ENCODE measurements at regions not wholly inside any gene's neighbourhood (a gene's known extent, or its start where the extent isn't known, plus 50 kb on each side); places are given as distances from the start of the nearest gene placed in this dataset.

GRCh38 chr10:128823201-128823600, 643.8 kb upstream of the MGMT start:
- no peak for TF ChIP-seq CTCF (IDR thresholded peaks at IDR 0.05; ENCODE audit: borderline replicate concordance, control extremely low read depth, extremely low read depth, insufficient read depth, missing control alignments)
- in situ Hi-C loops (cut with MboI; ENCODE audit: low sequenced_read_pairs, unreplicated experiment) = no loop called here
- no peak for DNase-seq (ENCODE audit: low spot score)

- TF ChIP-seq CTCF (IDR thresholded peaks at IDR 0.05; ENCODE audit: borderline replicate concordance, control extremely low read depth, extremely low read depth, insufficient read depth, missing control alignments) = no peak
- in situ Hi-C loops (cut with MboI; ENCODE audit: low sequenced_read_pairs, unreplicated experiment) = no loop called here
- DNase-seq (ENCODE audit: low spot score) = no peak
Measured at GRCh38 chr10:128825626-128826025, 641.4 kb upstream of the MGMT start.

GRCh38 chr10:128833671-128834070, 633.4 kb upstream of the MGMT start:
- in situ Hi-C loops (cut with MboI; ENCODE audit: low sequenced_read_pairs, unreplicated experiment) = no loop called here
- no peak for DNase-seq (ENCODE audit: low spot score)
- TF ChIP-seq CTCF (IDR thresholded peaks at IDR 0.05; ENCODE audit: borderline replicate concordance, control extremely low read depth, extremely low read depth, insufficient read depth, missing control alignments) = no peak

GRCh38 chr10:128835361-128835760, 631.7 kb upstream of the MGMT start:
- in situ Hi-C loops (cut with MboI; ENCODE audit: low sequenced_read_pairs, unreplicated experiment) = no loop called here
- no peak for TF ChIP-seq CTCF (IDR thresholded peaks at IDR 0.05; ENCODE audit: borderline replicate concordance, control extremely low read depth, extremely low read depth, insufficient read depth, missing control alignments)
- no peak for DNase-seq (ENCODE audit: low spot score)

GRCh38 chr10:128837478-128837877, 629.6 kb upstream of the MGMT start:
- in situ Hi-C loops (cut with MboI; ENCODE audit: low sequenced_read_pairs, unreplicated experiment) = no loop called here
- DNase-seq (ENCODE audit: low spot score) = no peak
- TF ChIP-seq CTCF (IDR thresholded peaks at IDR 0.05; ENCODE audit: borderline replicate concordance, control extremely low read depth, extremely low read depth, insufficient read depth, missing control alignments) = no peak

- in situ Hi-C loops (cut with MboI; ENCODE audit: low sequenced_read_pairs, unreplicated experiment) = no loop called here
- no peak for DNase-seq (ENCODE audit: low spot score)
- no peak for TF ChIP-seq CTCF (IDR thresholded peaks at IDR 0.05; ENCODE audit: borderline replicate concordance, control extremely low read depth, extremely low read depth, insufficient read depth, missing control alignments)
Measured at GRCh38 chr10:128839134-128839533, 627.9 kb upstream of the MGMT start.

- no peak for DNase-seq (ENCODE audit: low spot score)
- no peak for TF ChIP-seq CTCF (IDR thresholded peaks at IDR 0.05; ENCODE audit: borderline replicate concordance, control extremely low read depth, extremely low read depth, insufficient read depth, missing control alignments)
- in situ Hi-C loops (cut with MboI; ENCODE audit: low sequenced_read_pairs, unreplicated experiment) = no loop called here
Measured at GRCh38 chr10:128839701-128840100, 627.3 kb upstream of the MGMT start.
